HL-60 (cell line): ENCODE measurements at regions not wholly inside any gene's neighbourhood (a gene's known extent, or its start where the extent isn't known, plus 50 kb on each side); places are given as distances from the start of the nearest gene placed in this dataset.

Experiments
- GABPA ChIP-seq: IDR thresholded peaks from 2 replicates; pipeline ENCODE4 v1.6.1; 2012; ENCODE audit warnings: low read depth
- POLR2AphosphoS5 ChIP-seq: IDR thresholded peaks from 2 replicates; pipeline ENCODE4 v1.6.1; 2012; ENCODE audit warnings: low read depth
- SPI1 ChIP-seq: IDR thresholded peaks from 2 replicates; pipeline ENCODE4 v1.6.1; 2012; ENCODE audit warnings: low read depth, mild to moderate bottlenecking, borderline replicate concordance
- TF ChIP-seq, protein P1 (sequence below): IDR thresholded peaks from one replicate; pipeline ENCODE4 v1.5.1; 2011; ENCODE audit warnings: low read length, control low read depth, inconsistent platforms; ENCODE audit not compliant: insufficient read depth
- TF ChIP-seq, protein P2 (sequence below): IDR thresholded peaks from 2 replicates; pipeline ENCODE4 v1.6.1; 2012; ENCODE audit warnings: low read depth; ENCODE audit not compliant: insufficient replicate concordance

DNA sequence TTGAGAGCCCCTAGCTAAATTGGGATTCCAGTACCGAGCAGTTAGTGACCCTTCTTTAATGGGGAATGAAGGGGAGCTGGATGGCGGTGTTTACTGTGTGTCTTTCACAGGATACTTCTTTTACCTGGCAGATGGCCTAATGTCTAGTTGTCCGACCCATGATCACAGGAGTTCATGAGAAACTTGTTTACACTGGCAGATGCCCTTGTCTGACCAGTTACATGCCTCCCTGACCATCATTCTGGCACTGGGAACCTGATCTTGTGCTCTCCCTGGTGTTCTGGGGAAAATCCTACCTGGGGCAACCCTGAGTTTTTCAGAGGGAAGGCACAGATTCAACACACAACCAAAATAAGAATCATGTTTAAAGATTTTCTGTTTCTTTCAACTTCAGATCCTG, 120.1 kb upstream of the SLC13A1 start:
- TF ChIP-seq, protein P1, sequence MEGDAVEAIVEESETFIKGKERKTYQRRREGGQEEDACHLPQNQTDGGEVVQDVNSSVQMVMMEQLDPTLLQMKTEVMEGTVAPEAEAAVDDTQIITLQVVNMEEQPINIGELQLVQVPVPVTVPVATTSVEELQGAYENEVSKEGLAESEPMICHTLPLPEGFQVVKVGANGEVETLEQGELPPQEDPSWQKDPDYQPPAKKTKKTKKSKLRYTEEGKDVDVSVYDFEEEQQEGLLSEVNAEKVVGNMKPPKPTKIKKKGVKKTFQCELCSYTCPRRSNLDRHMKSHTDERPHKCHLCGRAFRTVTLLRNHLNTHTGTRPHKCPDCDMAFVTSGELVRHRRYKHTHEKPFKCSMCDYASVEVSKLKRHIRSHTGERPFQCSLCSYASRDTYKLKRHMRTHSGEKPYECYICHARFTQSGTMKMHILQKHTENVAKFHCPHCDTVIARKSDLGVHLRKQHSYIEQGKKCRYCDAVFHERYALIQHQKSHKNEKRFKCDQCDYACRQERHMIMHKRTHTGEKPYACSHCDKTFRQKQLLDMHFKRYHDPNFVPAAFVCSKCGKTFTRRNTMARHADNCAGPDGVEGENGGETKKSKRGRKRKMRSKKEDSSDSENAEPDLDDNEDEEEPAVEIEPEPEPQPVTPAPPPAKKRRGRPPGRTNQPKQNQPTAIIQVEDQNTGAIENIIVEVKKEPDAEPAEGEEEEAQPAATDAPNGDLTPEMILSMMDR, result no peak
- TF ChIP-seq, protein P2, sequence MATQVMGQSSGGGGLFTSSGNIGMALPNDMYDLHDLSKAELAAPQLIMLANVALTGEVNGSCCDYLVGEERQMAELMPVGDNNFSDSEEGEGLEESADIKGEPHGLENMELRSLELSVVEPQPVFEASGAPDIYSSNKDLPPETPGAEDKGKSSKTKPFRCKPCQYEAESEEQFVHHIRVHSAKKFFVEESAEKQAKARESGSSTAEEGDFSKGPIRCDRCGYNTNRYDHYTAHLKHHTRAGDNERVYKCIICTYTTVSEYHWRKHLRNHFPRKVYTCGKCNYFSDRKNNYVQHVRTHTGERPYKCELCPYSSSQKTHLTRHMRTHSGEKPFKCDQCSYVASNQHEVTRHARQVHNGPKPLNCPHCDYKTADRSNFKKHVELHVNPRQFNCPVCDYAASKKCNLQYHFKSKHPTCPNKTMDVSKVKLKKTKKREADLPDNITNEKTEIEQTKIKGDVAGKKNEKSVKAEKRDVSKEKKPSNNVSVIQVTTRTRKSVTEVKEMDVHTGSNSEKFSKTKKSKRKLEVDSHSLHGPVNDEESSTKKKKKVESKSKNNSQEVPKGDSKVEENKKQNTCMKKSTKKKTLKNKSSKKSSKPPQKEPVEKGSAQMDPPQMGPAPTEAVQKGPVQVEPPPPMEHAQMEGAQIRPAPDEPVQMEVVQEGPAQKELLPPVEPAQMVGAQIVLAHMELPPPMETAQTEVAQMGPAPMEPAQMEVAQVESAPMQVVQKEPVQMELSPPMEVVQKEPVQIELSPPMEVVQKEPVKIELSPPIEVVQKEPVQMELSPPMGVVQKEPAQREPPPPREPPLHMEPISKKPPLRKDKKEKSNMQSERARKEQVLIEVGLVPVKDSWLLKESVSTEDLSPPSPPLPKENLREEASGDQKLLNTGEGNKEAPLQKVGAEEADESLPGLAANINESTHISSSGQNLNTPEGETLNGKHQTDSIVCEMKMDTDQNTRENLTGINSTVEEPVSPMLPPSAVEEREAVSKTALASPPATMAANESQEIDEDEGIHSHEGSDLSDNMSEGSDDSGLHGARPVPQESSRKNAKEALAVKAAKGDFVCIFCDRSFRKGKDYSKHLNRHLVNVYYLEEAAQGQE, result no peak
- TF ChIP-seq POLR2AphosphoS5 (no peak), GABPA (no peak), SPI1 (no peak)
